Stimulated activated CD4-positive, alpha-beta T cell treated with anti-CD3 and anti-CD28 coated beads, Interleukin-2, amount 100 ng/mL, for 4 hours (primary cell): ENCODE measurements at regions not wholly inside any gene's neighbourhood (a gene's known extent, or its start where the extent isn't known, plus 50 kb on each side); places are given as distances from the start of the nearest gene placed in this dataset.

Source experiments
- DNase-seq: peaks from one replicate; pipeline ENCODE4 v3.0.0-alpha.2; 2020; ENCODE audit warnings: low read depth

- no peak for DNase-seq
Observed at GRCh38 chr2:8582651-8583399, 99.0 kb upstream of the ID2 start.

GRCh38 chr2:8583400-8584173, 98.3 kb upstream of the ID2 start:
- peak; percentile 64 for DNase-seq

GRCh38 chr2:8584174-8585066, 97.4 kb upstream of the ID2 start:
- no peak for DNase-seq

- DNase-seq = no peak
Observed at GRCh38 chr2:8586457-8587051, 95.3 kb upstream of the ID2 start.

- DNase-seq = no peak
Observed at GRCh38 chr2:8587251-8587791, 94.5 kb upstream of the ID2 start.

- DNase-seq = no peak
Observed at GRCh38 chr2:8587920-8588830, 93.7 kb upstream of the ID2 start.

GRCh38 chr2:8588831-8589191, 93.0 kb upstream of the ID2 start:
- DNase-seq = no peak

- no peak for DNase-seq
Observed at GRCh38 chr2:8589721-8590120, 92.1 kb upstream of the ID2 start.

- DNase-seq = no peak
Observed at GRCh38 chr2:8590938-8591337, 90.9 kb upstream of the ID2 start.

- DNase-seq = no peak
Observed at GRCh38 chr2:8592736-8593135, 89.1 kb upstream of the ID2 start.

GRCh38 chr2:8593243-8593642, 88.6 kb upstream of the ID2 start:
- no peak for DNase-seq

GRCh38 chr2:8594731-8595427, 87.0 kb upstream of the ID2 start:
- no peak for DNase-seq

- DNase-seq = no peak
Observed at GRCh38 chr2:8595428-8595805, 86.4 kb upstream of the ID2 start.

- DNase-seq = no peak
Observed at GRCh38 chr2:8595811-8596600, 85.8 kb upstream of the ID2 start.

- DNase-seq = no peak
Observed at GRCh38 chr2:8597094-8597493, 84.8 kb upstream of the ID2 start.

- DNase-seq = no peak
Observed at GRCh38 chr2:8597559-8598225, 84.2 kb upstream of the ID2 start.

GRCh38 chr2:8598295-8599165, 83.3 kb upstream of the ID2 start:
- DNase-seq = no peak
